ENCODE measurements at regions not wholly inside any gene's neighbourhood (a gene's known extent, or its start where the extent isn't known, plus 50 kb on each side); places are given as distances from the start of the nearest gene placed in this dataset.
"Not testable (repeated sequence)": the region's sequence is repeated elsewhere in the genome, so short reads cannot be mapped to it uniquely, and the experiment has no call there.

- Histone ChIP-seq H3K9ac (ENCODE audit: low read length) (no peak overlapping the region), H2BK5ac (ENCODE audit: low read depth, low read length, poor library complexity, severe bottlenecking) (no peak overlapping the region), H3K4me1 (ENCODE audit: control insufficient read depth, insufficient read depth, low read depth, low read length) (no peaks in the 10 kb centered on the region), H2BK12ac (ENCODE audit: low read length in 2 of 2) (no peak overlapping the region), H3K23ac (ENCODE audit: low read length in 2 of 2) (no peak overlapping the region), H3K4me2 (ENCODE audit: low read length, poor library complexity, severe bottlenecking) (no peak overlapping the region), H2BK120ac (ENCODE audit: low read depth, low read length) (no peak overlapping the region), H3K4me3 (ENCODE audit: insufficient read depth in 1 of 2, low read depth in 1 of 2, low read length in 2 of 2) (no peak overlapping the region), H3K14ac (ENCODE audit: low read length in 2 of 2) (no peak overlapping the region), H3K9me3 (ENCODE audit: control insufficient read depth, low read length) (no peaks in the 10 kb centered on the region), H3K27ac (ENCODE audit: low read length, poor library complexity, severe bottlenecking) (no peak overlapping the region), H4K8ac (ENCODE audit: low read length) (no peak overlapping the region), H3K79me1 (replicated peaks; ENCODE audit: low read length, poor library complexity, severe bottlenecking) (no peaks in the 10 kb centered on the region), H2AK5ac (ENCODE audit: low read length, severe bottlenecking) (no peak overlapping the region), H2BK15ac (ENCODE audit: low read depth, poor library complexity, severe bottlenecking) (no peak overlapping the region), H2AFZ (ENCODE audit: low read depth, low read length) (no peak overlapping the region), H3K18ac (ENCODE audit: low read depth in 1 of 2, low read length in 2 of 2) (no peak overlapping the region), H3K4ac (ENCODE audit: low read depth in 1 of 2, low read length in 2 of 2) (no peak overlapping the region), H4K91ac (ENCODE audit: low read length) (no peak overlapping the region), H3K27me3 (ENCODE audit: control insufficient read depth in 1 of 2, insufficient read depth in 1 of 2, low read length in 2 of 2) (no peaks in the 10 kb centered on the region), H3K36me3 (ENCODE audit: control insufficient read depth in 1 of 2, insufficient read depth in 2 of 2, low read depth in 1 of 2, low read length in 2 of 2) (no peaks in the 10 kb centered on the region)
- DNase-seq, result no peak
- WGBS, result 82% methylated on average over 5 of the region's 6 CpGs
Observed at GRCh38 chr9:27688954-27689353, 115.7 kb upstream of the C9orf72 start.

DNA sequence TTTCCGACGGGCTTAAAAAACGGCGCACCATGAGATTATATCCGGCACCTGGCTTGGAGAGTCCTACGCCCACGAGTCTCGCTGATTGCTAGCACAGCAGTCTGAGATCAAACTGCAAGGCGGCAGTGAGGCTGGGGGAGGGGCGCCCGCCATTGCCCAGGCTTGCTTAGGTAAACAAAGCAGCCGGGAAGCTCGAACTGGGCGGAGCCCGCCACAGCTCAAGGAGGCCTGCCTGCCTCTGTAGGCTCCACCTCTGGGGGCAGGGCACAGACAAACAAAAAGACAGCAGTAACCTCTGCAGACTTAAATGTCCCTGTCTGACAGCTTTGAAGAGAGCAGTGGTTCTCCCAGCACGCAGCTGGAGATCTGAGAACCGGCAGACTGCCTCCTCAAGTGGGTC lies 117.5 kb upstream of the C9orf72 start:
- H3K9ac ChIP-seq (ENCODE audit: low read length); H4K8ac ChIP-seq (ENCODE audit: low read length); H2BK120ac ChIP-seq (ENCODE audit: low read depth, low read length); H2BK15ac ChIP-seq (ENCODE audit: low read depth, poor library complexity, severe bottlenecking); DNase-seq; H3K27ac ChIP-seq (ENCODE audit: low read length, poor library complexity, severe bottlenecking); H3K79me1 ChIP-seq (replicated peaks; ENCODE audit: low read length, poor library complexity, severe bottlenecking); H3K4me2 ChIP-seq (ENCODE audit: low read length, poor library complexity, severe bottlenecking); H3K27me3 ChIP-seq (ENCODE audit: control insufficient read depth in 1 of 2, insufficient read depth in 1 of 2, low read length in 2 of 2); H2BK5ac ChIP-seq (ENCODE audit: low read depth, low read length, poor library complexity, severe bottlenecking); H3K23ac ChIP-seq (ENCODE audit: low read length in 2 of 2); H3K9me3 ChIP-seq (ENCODE audit: control insufficient read depth, low read length); H3K4ac ChIP-seq (ENCODE audit: low read depth in 1 of 2, low read length in 2 of 2); H3K4me3 ChIP-seq (ENCODE audit: insufficient read depth in 1 of 2, low read depth in 1 of 2, low read length in 2 of 2); H2AK5ac ChIP-seq (ENCODE audit: low read length, severe bottlenecking); H3K14ac ChIP-seq (ENCODE audit: low read length in 2 of 2); H2AFZ ChIP-seq (ENCODE audit: low read depth, low read length); H3K4me1 ChIP-seq (ENCODE audit: control insufficient read depth, insufficient read depth, low read depth, low read length); H4K91ac ChIP-seq (ENCODE audit: low read length); H3K36me3 ChIP-seq (ENCODE audit: control insufficient read depth in 1 of 2, insufficient read depth in 2 of 2, low read depth in 1 of 2, low read length in 2 of 2); H3K18ac ChIP-seq (ENCODE audit: low read depth in 1 of 2, low read length in 2 of 2); H2BK12ac ChIP-seq (ENCODE audit: low read length in 2 of 2): not testable (repeated sequence)
- WGBS, result 33% methylated on average over 4 of the region's 17 CpGs

GRCh38 chr9:27699621-27700020 lies 126.3 kb upstream of the C9orf72 start:
- no peak overlapping the region for H2AFZ ChIP-seq (ENCODE audit: low read depth, low read length)
- H4K91ac ChIP-seq (ENCODE audit: low read length), result no peak overlapping the region
- no peak overlapping the region for H3K9ac ChIP-seq (ENCODE audit: low read length)
- no peak overlapping the region for H2BK120ac ChIP-seq (ENCODE audit: low read depth, low read length)
- no peaks in the 10 kb centered on the region for H3K36me3 ChIP-seq (ENCODE audit: control insufficient read depth in 1 of 2, insufficient read depth in 2 of 2, low read depth in 1 of 2, low read length in 2 of 2)
- no peak overlapping the region for H3K27ac ChIP-seq (ENCODE audit: low read length, poor library complexity, severe bottlenecking)
- no peak overlapping the region for H3K18ac ChIP-seq (ENCODE audit: low read depth in 1 of 2, low read length in 2 of 2)
- no peak overlapping the region for H2BK5ac ChIP-seq (ENCODE audit: low read depth, low read length, poor library complexity, severe bottlenecking)
- no peak for DNase-seq
- H3K9me3 ChIP-seq (ENCODE audit: control insufficient read depth, low read length), result no peaks in the 10 kb centered on the region
- H3K4me2 ChIP-seq (ENCODE audit: low read length, poor library complexity, severe bottlenecking), result no peak overlapping the region
- H3K23ac ChIP-seq (ENCODE audit: low read length in 2 of 2), result no peak overlapping the region
- no peak overlapping the region for H2BK15ac ChIP-seq (ENCODE audit: low read depth, poor library complexity, severe bottlenecking)
- H3K4ac ChIP-seq (ENCODE audit: low read depth in 1 of 2, low read length in 2 of 2), result no peak overlapping the region
- no peaks in the 10 kb centered on the region for H3K4me1 ChIP-seq (ENCODE audit: control insufficient read depth, insufficient read depth, low read depth, low read length)
- no peaks in the 10 kb centered on the region for H3K79me1 ChIP-seq (replicated peaks; ENCODE audit: low read length, poor library complexity, severe bottlenecking)
- no peak overlapping the region for H2BK12ac ChIP-seq (ENCODE audit: low read length in 2 of 2)
- no peak overlapping the region for H3K14ac ChIP-seq (ENCODE audit: low read length in 2 of 2)
- no peak overlapping the region for H4K8ac ChIP-seq (ENCODE audit: low read length)
- H2AK5ac ChIP-seq (ENCODE audit: low read length, severe bottlenecking), result no peak overlapping the region
- peaks cover 3% of the 10 kb centered on the region in 2 experiments for H3K27me3 ChIP-seq (ENCODE audit: control insufficient read depth in 1 of 2, insufficient read depth in 1 of 2, low read length in 2 of 2)
- no peak overlapping the region for H3K4me3 ChIP-seq (ENCODE audit: insufficient read depth in 1 of 2, low read depth in 1 of 2, low read length in 2 of 2)
- WGBS, result no CpG with 5 or more reads among the region's 1 CpG

DNA sequence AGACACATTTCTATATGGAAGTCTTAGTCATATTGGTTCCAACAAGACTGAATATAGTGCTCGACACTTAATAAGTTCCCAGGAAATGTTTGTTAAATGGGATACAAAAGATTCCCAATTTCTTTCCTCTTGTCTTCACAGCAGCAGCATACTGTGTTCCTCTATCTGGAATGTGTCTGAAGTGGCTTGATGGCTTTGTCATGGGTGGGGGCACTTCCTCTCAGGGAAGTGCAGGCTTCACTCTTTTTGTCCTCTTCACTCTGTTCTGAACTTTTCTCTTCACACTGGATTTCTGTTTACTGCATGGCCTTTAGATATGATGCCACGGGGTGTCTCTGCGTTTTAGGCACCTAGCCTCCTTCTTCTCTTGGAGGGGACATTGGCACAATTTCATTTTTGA lies 127.7 kb upstream of the C9orf72 start:
- no peak overlapping the region for H4K91ac ChIP-seq (ENCODE audit: low read length)

More for the DNA sequence above, 127.7 kb upstream of the C9orf72 start:
- Histone ChIP-seq H3K79me1 (replicated peaks; ENCODE audit: low read length, poor library complexity, severe bottlenecking) (no peaks in the 10 kb centered on the region), H3K27ac (ENCODE audit: low read length, poor library complexity, severe bottlenecking) (no peak overlapping the region), H3K4me1 (ENCODE audit: control insufficient read depth, insufficient read depth, low read depth, low read length) (no peaks in the 10 kb centered on the region), H3K4me3 (ENCODE audit: insufficient read depth in 1 of 2, low read depth in 1 of 2, low read length in 2 of 2) (no peak overlapping the region), H4K8ac (ENCODE audit: low read length) (no peak overlapping the region), H3K27me3 (ENCODE audit: control insufficient read depth in 1 of 2, insufficient read depth in 1 of 2, low read length in 2 of 2) (peaks cover 3% of the 10 kb centered on the region in 2 experiments), H3K18ac (ENCODE audit: low read depth in 1 of 2, low read length in 2 of 2) (no peak overlapping the region), H3K4me2 (ENCODE audit: low read length, poor library complexity, severe bottlenecking) (no peak overlapping the region), H3K9me3 (ENCODE audit: control insufficient read depth, low read length) (no peaks in the 10 kb centered on the region), H2AK5ac (ENCODE audit: low read length, severe bottlenecking) (no peak overlapping the region), H2AFZ (ENCODE audit: low read depth, low read length) (no peak overlapping the region), H2BK15ac (ENCODE audit: low read depth, poor library complexity, severe bottlenecking) (no peak overlapping the region), H2BK120ac (ENCODE audit: low read depth, low read length) (no peak overlapping the region), H2BK5ac (ENCODE audit: low read depth, low read length, poor library complexity, severe bottlenecking) (no peak overlapping the region), H2BK12ac (ENCODE audit: low read length in 2 of 2) (no peak overlapping the region), H3K14ac (ENCODE audit: low read length in 2 of 2) (no peak overlapping the region), H3K9ac (ENCODE audit: low read length) (no peak overlapping the region), H3K36me3 (ENCODE audit: control insufficient read depth in 1 of 2, insufficient read depth in 2 of 2, low read depth in 1 of 2, low read length in 2 of 2) (no peaks in the 10 kb centered on the region), H3K23ac (ENCODE audit: low read length in 2 of 2) (no peak overlapping the region), H3K4ac (ENCODE audit: low read depth in 1 of 2, low read length in 2 of 2) (no peak overlapping the region)
- 53% methylated on average over 2 of the region's 3 CpGs for WGBS
- no peak for DNase-seq
